ENCODE measurements at regions not wholly inside any gene's neighbourhood (a gene's known extent, or its start where the extent isn't known, plus 50 kb on each side); places are given as distances from the start of the nearest gene placed in this dataset.

DNA sequence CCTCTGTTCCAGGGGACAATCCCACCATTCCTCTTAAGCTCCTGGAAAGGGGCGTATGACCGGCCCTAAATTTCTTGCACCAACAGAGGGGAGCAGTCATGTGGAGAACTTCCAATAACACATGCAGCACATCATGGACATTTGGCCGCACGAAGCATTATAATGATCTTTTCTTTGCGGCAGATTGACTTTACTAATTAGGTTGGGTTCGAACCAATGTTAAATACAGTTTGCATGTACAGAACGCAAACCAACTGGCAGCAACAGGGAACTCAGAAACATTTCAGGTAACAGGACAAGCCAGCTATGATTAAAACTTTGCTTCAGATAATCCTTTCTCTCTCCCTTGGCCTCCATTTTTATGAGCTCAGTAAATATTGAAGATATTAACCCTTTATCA is 100.8 kb upstream of the ADPGK start:
- TF ChIP-seq, protein P1, sequence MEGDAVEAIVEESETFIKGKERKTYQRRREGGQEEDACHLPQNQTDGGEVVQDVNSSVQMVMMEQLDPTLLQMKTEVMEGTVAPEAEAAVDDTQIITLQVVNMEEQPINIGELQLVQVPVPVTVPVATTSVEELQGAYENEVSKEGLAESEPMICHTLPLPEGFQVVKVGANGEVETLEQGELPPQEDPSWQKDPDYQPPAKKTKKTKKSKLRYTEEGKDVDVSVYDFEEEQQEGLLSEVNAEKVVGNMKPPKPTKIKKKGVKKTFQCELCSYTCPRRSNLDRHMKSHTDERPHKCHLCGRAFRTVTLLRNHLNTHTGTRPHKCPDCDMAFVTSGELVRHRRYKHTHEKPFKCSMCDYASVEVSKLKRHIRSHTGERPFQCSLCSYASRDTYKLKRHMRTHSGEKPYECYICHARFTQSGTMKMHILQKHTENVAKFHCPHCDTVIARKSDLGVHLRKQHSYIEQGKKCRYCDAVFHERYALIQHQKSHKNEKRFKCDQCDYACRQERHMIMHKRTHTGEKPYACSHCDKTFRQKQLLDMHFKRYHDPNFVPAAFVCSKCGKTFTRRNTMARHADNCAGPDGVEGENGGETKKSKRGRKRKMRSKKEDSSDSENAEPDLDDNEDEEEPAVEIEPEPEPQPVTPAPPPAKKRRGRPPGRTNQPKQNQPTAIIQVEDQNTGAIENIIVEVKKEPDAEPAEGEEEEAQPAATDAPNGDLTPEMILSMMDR (IDR thresholded peaks at IDR 0.05): no peak
- TF ChIP-seq POLR2AphosphoS5 (IDR thresholded peaks at IDR 0.05) (no peak), EP300 (IDR thresholded peaks at IDR 0.05; ENCODE audit: low read depth) (no peak), POLR2A (IDR thresholded peaks at IDR 0.05) (no peak)
